SK-N-MC (cell line): ENCODE measurements at regions not wholly inside any gene's neighbourhood (a gene's known extent, or its start where the extent isn't known, plus 50 kb on each side); places are given as distances from the start of the nearest gene placed in this dataset.

Experiments
- EZH2 ChIP-seq: fragments of 200-600 bp; sonication (generic); IDR thresholded peaks from one replicate; pipeline ENCODE4 v1.6.1; 2017; ENCODE audit warnings: antibody characterized with exemption
- FOXP2 ChIP-seq: optimal IDR thresholded peaks from 2 replicates; pipeline ENCODE3; 2011; ENCODE audit warnings: mild to moderate bottlenecking, moderate library complexity; ENCODE audit not compliant: insufficient read depth; ENCODE audit errors: extremely low read length, control extremely low read depth
- POLR2AphosphoS5 ChIP-seq: IDR thresholded peaks from 2 replicates; pipeline ENCODE4 v1.6.1; 2012; ENCODE audit warnings: mild to moderate bottlenecking, low read depth, low read length, borderline replicate concordance

GRCh38 chr19:28322491-28322890 is 890.5 kb downstream of the UQCRFS1 start:
- TF ChIP-seq POLR2AphosphoS5 (no peak), EZH2 (no peak), FOXP2 (no peak)
